HG02973 (cell line): ENCODE measurements at regions not wholly inside any gene's neighbourhood (a gene's known extent, or its start where the extent isn't known, plus 50 kb on each side); places are given as distances from the start of the nearest gene placed in this dataset.
A peak's percentile ranks its signal among the peaks of the same experiment; 100 is the strongest.

ENCODE experiments used
- ATAC-seq: cut with Tn5 transposase; IDR thresholded peaks from one replicate; pipeline ENCODE4 v1.9.1; 2021; ENCODE audit warnings: moderate library complexity; ENCODE audit not compliant: unreplicated experiment

GRCh38 chr7:11290863-11291262 is 317.2 kb downstream of the PHF14 start:
- no peak for ATAC-seq

GRCh38 chr7:11294218-11294617 is 320.5 kb downstream of the PHF14 start:
- ATAC-seq: no peak

- ATAC-seq: no peak
These were observed 321.3 kb downstream of the PHF14 start for GRCh38 chr7:11294965-11295364.

GRCh38 chr7:11297126-11297625 is 323.5 kb downstream of the PHF14 start:
- ATAC-seq: no peak

GRCh38 chr7:11297764-11298163 is 324.1 kb downstream of the PHF14 start:
- no peak for ATAC-seq

GRCh38 chr7:11298220-11298619 is 324.5 kb downstream of the PHF14 start:
- no peak for ATAC-seq

- no peak for ATAC-seq
These were observed 326.6 kb downstream of the PHF14 start for GRCh38 chr7:11300241-11300640.

- no peak for ATAC-seq
These were observed 328.4 kb downstream of the PHF14 start for GRCh38 chr7:11302121-11302520.

- ATAC-seq: no peak
These were observed 340.1 kb downstream of the PHF14 start for GRCh38 chr7:11313801-11314200.

GRCh38 chr7:11315666-11316258 is 342.1 kb downstream of the PHF14 start:
- ATAC-seq: peak; percentile 56

- no peak for ATAC-seq
These were observed 344.1 kb downstream of the PHF14 start for GRCh38 chr7:11317766-11318165.

GRCh38 chr7:11319491-11320274 is 346.0 kb downstream of the PHF14 start:
- ATAC-seq: no peak
